B cell (primary cell): ENCODE measurements at regions not wholly inside any gene's neighbourhood (a gene's known extent, or its start where the extent isn't known, plus 50 kb on each side); places are given as distances from the start of the nearest gene placed in this dataset.

Experiments
- ATAC-seq: fragments of 200-7000 bp; cut with Tn5 transposase; one replicate; pipeline ENCODE4 v1.10.0; 2021; ENCODE audit warnings: low read depth, mild to moderate bottlenecking, moderate number of reproducible peaks, moderate library complexity
- CTCF ChIA-PET: fragments of 350-600 bp; sonication (Branson Sonifier 250); formaldehyde crosslinking; loops from one replicate; lab custom pipeline; 2021; ENCODE audit warnings: antibody characterized with exemption, inconsistent platforms; lab: Charles Lee
- POLR2A ChIA-PET: fragments of 350-600 bp; sonication (Branson Sonifier 250); formaldehyde crosslinking; loops from one replicate; lab custom pipeline; 2021; ENCODE audit warnings: antibody characterized with exemption; lab: Charles Lee
- DNase-seq: peaks from one replicate; pipeline ENCODE4 v3.0.0; 2013
- H2AFZ ChIP-seq: 2 replicates; pipeline ENCODE4 v1.6.1; 2012; ENCODE audit warnings: mild to moderate bottlenecking, low read depth, low read length; ENCODE audit not compliant: insufficient read depth, poor library complexity, severe bottlenecking
- H3K27ac ChIP-seq, 2 donors: 1 replicate in 1 of 2; 2 replicates in 1 of 2; pipeline ENCODE4 v1.5.1; 2012 to 2013; ENCODE audit warnings: low read length in 2 of 2, mild to moderate bottlenecking in 2 of 2, moderate library complexity in 1 of 2
- H3K27me3 ChIP-seq, 4 experiments: fragments of 200-600 bp in 1 of 4; sonication (generic) in 1 of 4; replicated peaks in 1 of 4; 1 replicate in 2 of 4; 2 replicates in 2 of 4; pipeline versions ENCODE4 v1.6.1 to v1.7.0; 2013 to 2016; ENCODE audit warnings: low read length in 3 of 4, mild to moderate bottlenecking in 2 of 4, mixed read lengths in 1 of 4, moderate library complexity in 1 of 4; ENCODE audit not compliant: insufficient read depth in 4 of 4, control insufficient read depth in 3 of 4; ENCODE audit errors: control extremely low read depth in 1 of 4
- H3K36me3 ChIP-seq, 2 experiments: replicated peaks in 1 of 2; 1 replicate in 1 of 2; 2 replicates in 1 of 2; pipeline versions ENCODE4 v1.6.1 to v1.7.1; 2013; ENCODE audit warnings: low read length in 1 of 2; ENCODE audit not compliant: insufficient read depth in 2 of 2, control insufficient read depth in 1 of 2; ENCODE audit errors: control extremely low read depth in 1 of 2, extremely low read depth in 1 of 2
- H3K4me1 ChIP-seq, 2 donors: fragments of 200-600 bp in 1 of 2; sonication (generic) in 1 of 2; 1 replicate in 1 of 2; 2 replicates in 1 of 2; pipeline versions ENCODE4 v1.5.1 to v1.6.1; 2013 to 2017; ENCODE audit warnings: low read length in 2 of 2; ENCODE audit not compliant: control insufficient read depth in 2 of 2, insufficient read depth in 2 of 2
- H3K4me2 ChIP-seq: replicated peaks from 2 replicates; pipeline ENCODE3; 2012; ENCODE audit warnings: mild to moderate bottlenecking, low read depth, low read length; ENCODE audit not compliant: poor library complexity, severe bottlenecking
- H3K4me3 ChIP-seq, 5 experiments: fragments of 200-600 bp in 1 of 5; sonication (generic) in 1 of 5; 1 replicate in 3 of 5; 2 replicates in 2 of 5; pipeline versions ENCODE4 v1.5.1 to v1.7.0; 2011 to 2016; ENCODE audit warnings: low read length in 4 of 5, mild to moderate bottlenecking in 4 of 5, low read depth in 2 of 5, control low read depth in 1 of 5, moderate library complexity in 1 of 5; ENCODE audit not compliant: insufficient read depth in 1 of 5; ENCODE audit errors: control extremely low read depth in 1 of 5, extremely low read depth in 1 of 5
- H3K79me2 ChIP-seq: fragments of 200-600 bp; sonication (generic); one replicate; pipeline ENCODE4 v1.6.0; 2016; ENCODE audit warnings: low read length; ENCODE audit not compliant: control insufficient read depth, insufficient read depth
- H3K9ac ChIP-seq: fragments of 200-600 bp; sonication (generic); 2 replicates; pipeline ENCODE4 v1.6.1; 2017; ENCODE audit warnings: mild to moderate bottlenecking, low read length, moderate library complexity
- H3K9me3 ChIP-seq, 3 donors: one replicate each; pipeline versions ENCODE4 v1.6.1 to v1.7.1; 2013; ENCODE audit warnings: low read length in 2 of 3; ENCODE audit not compliant: control insufficient read depth in 2 of 3, insufficient read depth in 1 of 3; ENCODE audit errors: control extremely low read depth in 1 of 3
- H4K20me1 ChIP-seq: 2 replicates; pipeline ENCODE4 v1.6.0; 2012; ENCODE audit warnings: mild to moderate bottlenecking, low read length; ENCODE audit not compliant: insufficient read depth, control insufficient read depth, poor library complexity, severe bottlenecking
- H3K27ac Mint-ChIP-seq: one replicate; pipeline ENCODE4 v1.8.0; 2021; ENCODE audit warnings: mixed read lengths
- H3K27me3 Mint-ChIP-seq: one replicate; pipeline ENCODE4 v1.8.0; 2021; ENCODE audit warnings: mixed read lengths
- H3K4me1 Mint-ChIP-seq: one replicate; pipeline ENCODE4 v1.8.0; 2021; ENCODE audit warnings: mixed read lengths
- H3K4me3 Mint-ChIP-seq: one replicate; pipeline ENCODE4 v1.8.0; 2021; ENCODE audit warnings: mixed read lengths
- H3K9me3 Mint-ChIP-seq: one replicate; pipeline ENCODE4 v1.8.0; 2022; ENCODE audit warnings: mixed read lengths; ENCODE audit not compliant: insufficient read depth
- CTCF ChIP-seq: fragments of 200-600 bp; IDR thresholded peaks from one replicate; pipeline ENCODE4 v1.8.0; 2022; ENCODE audit warnings: antibody characterized with exemption, mild to moderate bottlenecking
- EZH2 ChIP-seq: IDR thresholded peaks from 2 replicates; pipeline ENCODE4 v1.6.1; 2012; ENCODE audit warnings: borderline replicate concordance, low read depth, mild to moderate bottlenecking, moderate library complexity, low read length; ENCODE audit not compliant: insufficient read depth, poor library complexity, severe bottlenecking
- WGBS: methylation state at CpG from one replicate; pipeline ENCODE4 v1.1.5; 2013; ENCODE audit warnings: missing lambda C conversion rate; ENCODE audit not compliant: insufficient coverage; 5-methylcytosine and 5-hydroxymethylcytosine counted together
- intact Hi-C: fragments of 100-400 bp; cut with micrococcal nuclease; formaldehyde crosslinking; loops from one replicate; pipeline ENCODE4 v1.10.0; 2022

- ChIA-PET POLR2A (no interaction called here), CTCF (no interaction called here)
- TF ChIP-seq CTCF, result no peak
- Histone ChIP-seq H4K20me1 (no peaks in the 10 kb centered on the region), H3K9me3 (no peaks in the 10 kb centered on the region), H3K36me3 (no peaks in the 10 kb centered on the region), H3K4me2 (no peak overlapping the region), H2AFZ (no peak overlapping the region), H3K9ac (no peak overlapping the region), H3K79me2 (no peaks in the 10 kb centered on the region), H3K4me1 (no peaks in the 10 kb centered on the region), H3K27ac (no peak overlapping the region), H3K4me3 (no peak overlapping the region), H3K27me3 (no peaks in the 10 kb centered on the region)
- no peak overlapping the region for H3K4me3 Mint-ChIP-seq
- intact Hi-C loops, result no loop called here
- H3K4me1 Mint-ChIP-seq, result no peaks in the 10 kb centered on the region
- peaks cover 3% of the 10 kb centered on the region for H3K9me3 Mint-ChIP-seq
- ATAC-seq, result no peak
- DNase-seq, result no peak
- no peaks in the 10 kb centered on the region for H3K27me3 Mint-ChIP-seq
- whole genome bisulfite sequencing, result 78% methylated on average over 3 of the region's 8 CpGs
- H3K27ac Mint-ChIP-seq, result no peak overlapping the region
These were observed 822.7 kb downstream of the TUSC7 start for GRCh38 chr3:117532268-117532667.

DNA sequence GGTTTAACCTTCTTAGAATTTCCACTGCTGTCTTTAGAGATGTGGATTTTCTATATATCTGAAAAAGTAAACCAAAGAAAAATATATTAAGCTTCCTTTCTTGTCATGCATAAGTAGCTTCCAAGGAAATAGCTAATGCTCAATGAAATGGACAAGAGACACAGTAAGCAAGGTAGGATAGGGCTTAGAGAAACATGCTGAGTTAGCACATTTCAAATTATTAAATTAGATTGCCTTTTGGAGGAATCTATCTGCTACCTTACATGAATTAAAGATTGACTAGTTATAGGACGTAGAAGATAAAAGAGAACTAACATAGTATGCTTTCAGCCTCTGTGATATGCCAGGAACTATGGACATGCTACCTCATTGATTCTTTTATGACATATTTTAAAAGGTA is 824.6 kb downstream of the TUSC7 start:
- no peak for DNase-seq
- no peaks in the 10 kb centered on the region for H3K27me3 ChIP-seq
- Mint-ChIP-seq H3K27me3 (no peaks in the 10 kb centered on the region), H3K4me1 (no peaks in the 10 kb centered on the region), H3K9me3 (no peaks in the 10 kb centered on the region), H3K4me3 (no peak overlapping the region), H3K27ac (no peak overlapping the region)
- H2AFZ ChIP-seq, result no peak overlapping the region
- H3K79me2 ChIP-seq, result no peaks in the 10 kb centered on the region
- H3K36me3 ChIP-seq, result no peaks in the 10 kb centered on the region
- no CpG with 5 or more reads among the region's 1 CpG for WGBS
- intact Hi-C loops, result no loop called here
- no peak overlapping the region for H3K4me2 ChIP-seq
- no peaks in the 10 kb centered on the region for H3K9me3 ChIP-seq
- POLR2A ChIA-PET, result no interaction called here
- CTCF ChIA-PET, result interaction anchor here (0.8 kb wide), 1 partner anchor 8 kb away, joined by 3 read pairs; no protein-coding TSS in a partner anchor
- no peaks in the 10 kb centered on the region for H4K20me1 ChIP-seq
- H3K4me1 ChIP-seq, result no peaks in the 10 kb centered on the region
- TF ChIP-seq CTCF (no peak), EZH2 (no peak)
- no peak overlapping the region for H3K27ac ChIP-seq
- no peak overlapping the region for H3K9ac ChIP-seq
- H3K4me3 ChIP-seq, result no peak overlapping the region
- no peak for ATAC-seq
